ENCODE measurements at regions not wholly inside any gene's neighbourhood (a gene's known extent, or its start where the extent isn't known, plus 50 kb on each side); places are given as distances from the start of the nearest gene placed in this dataset.

GRCh38 chr3:187973977-187974870 is 179.7 kb upstream of the LPP start:
- TF ChIP-seq, protein P1, sequence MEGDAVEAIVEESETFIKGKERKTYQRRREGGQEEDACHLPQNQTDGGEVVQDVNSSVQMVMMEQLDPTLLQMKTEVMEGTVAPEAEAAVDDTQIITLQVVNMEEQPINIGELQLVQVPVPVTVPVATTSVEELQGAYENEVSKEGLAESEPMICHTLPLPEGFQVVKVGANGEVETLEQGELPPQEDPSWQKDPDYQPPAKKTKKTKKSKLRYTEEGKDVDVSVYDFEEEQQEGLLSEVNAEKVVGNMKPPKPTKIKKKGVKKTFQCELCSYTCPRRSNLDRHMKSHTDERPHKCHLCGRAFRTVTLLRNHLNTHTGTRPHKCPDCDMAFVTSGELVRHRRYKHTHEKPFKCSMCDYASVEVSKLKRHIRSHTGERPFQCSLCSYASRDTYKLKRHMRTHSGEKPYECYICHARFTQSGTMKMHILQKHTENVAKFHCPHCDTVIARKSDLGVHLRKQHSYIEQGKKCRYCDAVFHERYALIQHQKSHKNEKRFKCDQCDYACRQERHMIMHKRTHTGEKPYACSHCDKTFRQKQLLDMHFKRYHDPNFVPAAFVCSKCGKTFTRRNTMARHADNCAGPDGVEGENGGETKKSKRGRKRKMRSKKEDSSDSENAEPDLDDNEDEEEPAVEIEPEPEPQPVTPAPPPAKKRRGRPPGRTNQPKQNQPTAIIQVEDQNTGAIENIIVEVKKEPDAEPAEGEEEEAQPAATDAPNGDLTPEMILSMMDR (IDR thresholded peaks at IDR 0.05): no peak
- Histone ChIP-seq H3K27ac (no peak overlapping the region), H3K4me1 (no peaks in the 10 kb centered on the region), H3K9me3 (no peaks in the 10 kb centered on the region), H3K4me3 (no peak overlapping the region), H3K27me3 (no peaks in the 10 kb centered on the region), H3K36me3 (no peaks in the 10 kb centered on the region)
- intact Hi-C loops (cut with DNase I; ENCODE audit: low total_unique reads): no loop called here
- DNase-seq: no peak

DNA sequence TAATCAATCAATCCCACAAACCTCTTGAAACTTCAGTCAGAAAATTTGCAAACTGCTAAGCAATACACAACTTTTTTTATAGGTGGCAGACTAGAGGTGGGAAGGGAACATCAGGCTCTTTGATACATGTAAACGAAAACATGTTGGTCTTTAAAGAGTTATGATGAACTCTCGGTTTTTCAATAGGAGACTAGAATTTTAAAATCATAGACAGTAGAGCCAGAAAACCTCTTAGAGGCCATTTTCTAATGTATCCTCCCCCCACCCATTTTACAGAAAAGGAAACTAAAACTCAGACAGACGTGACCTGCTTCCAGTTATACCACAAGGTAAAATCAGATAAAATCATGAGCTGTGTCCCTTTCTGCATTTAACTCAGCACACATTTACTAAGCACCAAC is 179.1 kb upstream of the LPP start:
- H3K4me3 ChIP-seq: no peak overlapping the region
- no peak for DNase-seq
- TF ChIP-seq, protein P1 (IDR thresholded peaks at IDR 0.05): no peak
- H3K9me3 ChIP-seq: no peaks in the 10 kb centered on the region
- H3K36me3 ChIP-seq: no peaks in the 10 kb centered on the region
- no peaks in the 10 kb centered on the region for H3K4me1 ChIP-seq
- H3K27ac ChIP-seq: no peak overlapping the region
- intact Hi-C loops (cut with DNase I; ENCODE audit: low total_unique reads): no loop called here
- H3K27me3 ChIP-seq: no peaks in the 10 kb centered on the region

DNA sequence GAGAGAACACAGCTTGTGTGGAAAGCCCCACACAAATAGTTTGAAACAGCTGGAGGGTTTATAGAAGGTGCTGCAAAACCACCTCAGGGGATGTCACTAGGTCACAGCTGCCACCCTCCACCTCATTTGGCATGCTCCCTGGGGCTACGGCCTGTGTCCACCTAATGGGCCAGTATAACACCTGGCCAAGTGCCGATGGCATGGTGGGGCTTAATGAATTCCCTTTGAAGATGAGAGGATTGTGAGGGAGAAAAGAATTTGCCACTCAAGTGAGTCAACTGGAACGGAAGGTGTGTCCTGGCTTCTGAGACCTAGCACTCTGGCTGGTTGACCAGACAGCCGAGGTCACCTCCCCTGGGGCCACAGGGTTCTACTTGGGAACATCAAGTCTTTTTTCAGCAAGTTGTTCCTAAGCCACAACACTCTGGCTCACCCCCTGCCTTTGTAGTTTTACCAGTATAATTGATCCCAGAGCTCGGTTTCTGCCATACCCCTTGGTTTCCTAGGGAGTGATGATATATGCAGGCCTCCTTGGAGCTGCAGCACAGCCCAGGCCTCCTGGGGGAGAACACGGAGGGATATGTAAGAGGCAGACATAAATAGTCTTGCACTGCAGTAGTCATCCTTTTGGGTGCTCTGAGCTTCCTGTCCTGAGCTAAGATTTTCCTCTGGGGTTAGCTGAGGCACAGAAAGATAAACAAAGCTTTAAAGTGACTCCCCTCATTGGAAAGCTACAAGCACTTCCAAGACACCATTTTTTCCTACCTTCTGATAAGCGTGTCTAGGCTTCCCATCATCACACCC is 178.2 kb upstream of the LPP start:
- no peak overlapping the region for H3K4me3 ChIP-seq
- H3K9me3 ChIP-seq: no peaks in the 10 kb centered on the region
- peak; percentile 54 to 75 for DNase-seq
- H3K27me3 ChIP-seq: no peaks in the 10 kb centered on the region
- no peaks in the 10 kb centered on the region for H3K36me3 ChIP-seq
- H3K4me1 ChIP-seq: no peaks in the 10 kb centered on the region
- intact Hi-C loops (cut with DNase I; ENCODE audit: low total_unique reads): no loop called here
- H3K27ac ChIP-seq: no peak overlapping the region
- TF ChIP-seq, protein P1 (IDR thresholded peaks at IDR 0.05): no peak

GRCh38 chr3:187976365-187976900 is 177.5 kb upstream of the LPP start:
- no peaks in the 10 kb centered on the region for H3K27me3 ChIP-seq
- no peak for DNase-seq
- no peaks in the 10 kb centered on the region for H3K4me1 ChIP-seq
- no peak overlapping the region for H3K27ac ChIP-seq
- TF ChIP-seq, protein P1 (IDR thresholded peaks at IDR 0.05): no peak
- intact Hi-C loops (cut with DNase I; ENCODE audit: low total_unique reads): no loop called here
- H3K9me3 ChIP-seq: no peaks in the 10 kb centered on the region
- no peak overlapping the region for H3K4me3 ChIP-seq
- H3K36me3 ChIP-seq: no peaks in the 10 kb centered on the region

DNA sequence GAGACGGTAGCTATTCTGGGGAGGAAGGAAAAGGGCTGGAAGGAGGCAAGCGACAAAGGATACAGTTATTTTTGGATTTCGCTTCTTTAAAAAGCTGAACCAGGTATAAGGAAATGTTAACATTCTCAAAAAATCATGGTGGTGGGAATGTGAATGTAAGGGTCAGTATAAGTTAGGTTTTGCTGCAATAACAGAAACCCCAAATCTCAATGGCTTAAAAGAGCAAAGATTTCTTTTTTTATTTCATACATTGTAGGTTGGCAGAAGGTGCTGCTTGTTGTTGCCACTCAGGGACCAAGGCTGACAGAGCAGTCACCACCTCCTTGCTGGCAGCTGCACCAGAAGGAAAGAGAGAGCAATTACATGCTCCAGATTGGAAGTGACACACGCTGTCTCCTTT is 176.3 kb upstream of the LPP start:
- Histone ChIP-seq H3K9me3 (no peaks in the 10 kb centered on the region), H3K27me3 (no peaks in the 10 kb centered on the region), H3K4me1 (no peaks in the 10 kb centered on the region), H3K4me3 (no peak overlapping the region), H3K36me3 (no peaks in the 10 kb centered on the region), H3K27ac (no peak overlapping the region)
- intact Hi-C loops (cut with DNase I; ENCODE audit: low total_unique reads): no loop called here
- no peak for DNase-seq
- TF ChIP-seq, protein P1 (IDR thresholded peaks at IDR 0.05): no peak
